ENCODE measurements at regions not wholly inside any gene's neighbourhood (a gene's known extent, or its start where the extent isn't known, plus 50 kb on each side); places are given as distances from the start of the nearest gene placed in this dataset.
"Not testable (repeated sequence)": the region's sequence is repeated elsewhere in the genome, so short reads cannot be mapped to it uniquely, and the experiment has no call there.

DNA sequence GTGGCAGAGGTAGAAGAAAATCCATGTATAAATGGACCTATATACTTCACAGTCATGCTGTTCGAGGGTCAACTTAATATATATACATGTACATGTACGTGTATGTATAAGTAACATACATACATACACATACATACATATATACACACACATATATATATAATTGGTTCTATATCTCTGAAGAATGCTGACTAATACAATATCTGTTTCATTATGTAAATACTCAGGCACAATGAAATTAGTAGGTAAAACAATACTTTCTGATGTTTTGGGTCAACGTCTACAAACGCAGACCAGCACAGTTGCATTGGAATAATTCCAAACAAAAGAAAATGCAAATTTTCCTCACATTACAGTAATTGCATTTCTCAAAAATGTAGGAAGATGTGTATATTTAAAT is 202.7 kb upstream of the DAAM1 start:
- H3K27ac ChIP-seq (ENCODE audit: low read depth, low read length), result no peak overlapping the region
- H3K4me1 ChIP-seq (ENCODE audit: insufficient read depth, low read length), result no peaks in the 10 kb centered on the region
- no peaks in the 10 kb centered on the region for H3K27me3 ChIP-seq (ENCODE audit: insufficient read depth, low read length)
- no peaks in the 10 kb centered on the region for H3K36me3 ChIP-seq (ENCODE audit: insufficient read depth, low read length)
- H3K4me3 ChIP-seq (ENCODE audit: low read length), result no peak overlapping the region
- no CpG with 5 or more reads among the region's 4 CpGs for WGBS
- no peak overlapping the region for H3K9ac ChIP-seq (ENCODE audit: low read depth, low read length)
- no peaks in the 10 kb centered on the region for H3K9me3 ChIP-seq (ENCODE audit: insufficient read depth, low read depth, low read length)

DNA sequence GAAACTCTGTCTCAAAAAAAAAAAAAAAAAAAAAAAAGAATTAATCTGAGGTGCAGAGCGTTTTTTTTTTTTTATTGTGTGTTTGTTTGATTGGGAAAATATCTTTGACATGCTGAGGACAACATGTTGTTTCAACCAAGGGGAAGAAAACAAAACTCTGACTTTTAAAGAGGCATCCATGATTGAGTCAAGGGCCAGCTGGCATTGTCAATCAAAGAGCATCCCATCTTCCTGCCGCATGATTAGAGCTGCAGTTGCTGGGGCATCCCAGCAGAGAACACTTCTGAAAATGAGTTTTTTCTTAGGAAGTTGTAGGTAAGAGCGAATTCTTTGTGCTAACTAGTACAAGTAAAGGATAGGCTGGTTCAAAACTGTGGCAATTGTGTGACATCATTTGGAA is 200.9 kb upstream of the DAAM1 start:
- H3K36me3 ChIP-seq (ENCODE audit: insufficient read depth, low read length), result no peaks in the 10 kb centered on the region
- no peaks in the 10 kb centered on the region for H3K4me1 ChIP-seq (ENCODE audit: insufficient read depth, low read length)
- no peak overlapping the region for H3K9ac ChIP-seq (ENCODE audit: low read depth, low read length)
- no peaks in the 10 kb centered on the region for H3K27me3 ChIP-seq (ENCODE audit: insufficient read depth, low read length)
- no peak overlapping the region for H3K4me3 ChIP-seq (ENCODE audit: low read length)
- no peaks in the 10 kb centered on the region for H3K9me3 ChIP-seq (ENCODE audit: insufficient read depth, low read depth, low read length)
- WGBS, result 93% methylated on average over 3 of the region's 3 CpGs
- H3K27ac ChIP-seq (ENCODE audit: low read depth, low read length), result no peak overlapping the region

DNA sequence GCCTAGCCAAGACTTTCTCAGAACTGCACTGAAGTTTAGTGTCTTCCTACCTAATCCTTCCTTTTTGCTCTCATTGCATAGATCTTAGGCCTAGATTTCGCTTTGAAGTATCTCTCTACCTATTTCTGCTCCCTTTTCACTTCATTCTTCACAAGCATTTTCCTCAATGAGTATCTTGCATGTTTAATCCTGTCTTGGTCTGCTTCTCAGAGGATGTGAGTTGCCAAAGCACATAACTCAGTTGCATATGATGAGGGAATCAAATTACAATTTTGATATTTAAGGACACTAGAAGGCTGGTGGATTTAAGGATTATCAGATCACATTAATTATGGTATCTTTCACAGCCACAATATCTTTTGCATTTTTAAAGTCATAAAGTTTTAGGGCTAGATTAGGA is 195.5 kb upstream of the DAAM1 start:
- Histone ChIP-seq H3K9ac (ENCODE audit: low read depth, low read length) (no peak overlapping the region), H3K4me1 (ENCODE audit: insufficient read depth, low read length) (no peaks in the 10 kb centered on the region), H3K36me3 (ENCODE audit: insufficient read depth, low read length) (no peaks in the 10 kb centered on the region), H3K27ac (ENCODE audit: low read depth, low read length) (no peak overlapping the region), H3K27me3 (ENCODE audit: insufficient read depth, low read length) (no peaks in the 10 kb centered on the region), H3K4me3 (ENCODE audit: low read length) (no peak overlapping the region), H3K9me3 (ENCODE audit: insufficient read depth, low read depth, low read length) (no peaks in the 10 kb centered on the region)
- 97% methylated on average over 1 of the region's 1 CpG for WGBS

DNA sequence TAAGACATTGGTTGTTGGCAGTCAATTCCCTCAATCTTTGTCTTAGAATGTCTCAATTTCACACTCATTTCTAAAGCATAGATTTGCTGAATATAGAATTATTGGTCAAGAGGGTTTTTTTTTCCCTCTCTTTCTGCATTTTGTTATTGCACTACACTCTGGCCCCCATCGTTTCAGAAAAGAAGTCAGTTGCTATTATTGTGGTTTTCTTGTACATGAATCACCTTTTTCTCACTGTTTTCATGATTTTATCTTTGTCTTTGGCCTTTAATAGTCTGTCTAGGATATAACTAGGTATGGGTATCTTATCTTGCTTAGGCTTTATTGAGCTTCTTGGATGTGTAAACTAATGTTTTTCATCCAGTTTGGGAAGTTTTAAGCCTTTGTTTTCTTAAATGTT is 194.3 kb upstream of the DAAM1 start:
- H3K27me3 ChIP-seq (ENCODE audit: insufficient read depth, low read length), result no peaks in the 10 kb centered on the region
- no peaks in the 10 kb centered on the region for H3K9me3 ChIP-seq (ENCODE audit: insufficient read depth, low read depth, low read length)
- no CpG with 5 or more reads among the region's 1 CpG for whole genome bisulfite sequencing

DNA sequence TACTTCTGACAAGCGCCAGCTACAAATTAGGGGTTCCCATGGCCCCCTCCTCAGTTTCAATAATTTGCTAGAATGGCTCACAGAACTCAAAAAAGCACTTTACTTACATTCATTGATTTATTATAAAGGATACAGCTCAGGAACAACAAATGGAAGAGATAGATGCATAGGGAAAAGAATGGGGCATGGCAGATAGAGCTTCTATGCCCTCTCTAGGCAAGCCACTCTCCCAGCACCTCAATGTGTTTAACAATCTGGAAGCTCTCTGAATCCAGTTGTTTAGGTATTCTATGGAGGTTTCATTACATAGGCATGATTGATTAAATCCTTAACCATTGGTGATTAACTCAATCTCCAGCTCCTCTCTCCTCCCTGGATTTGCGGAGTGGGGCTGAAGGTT is 184.5 kb upstream of the DAAM1 start:
- Histone ChIP-seq H3K36me3 (ENCODE audit: insufficient read depth, low read length) (no peaks in the 10 kb centered on the region), H3K4me1 (ENCODE audit: insufficient read depth, low read length) (no peaks in the 10 kb centered on the region), H3K4me3 (ENCODE audit: low read length) (no peak overlapping the region), H3K9ac (ENCODE audit: low read depth, low read length) (no peak overlapping the region), H3K9me3 (ENCODE audit: insufficient read depth, low read depth, low read length) (no peaks in the 10 kb centered on the region), H3K27me3 (ENCODE audit: insufficient read depth, low read length) (no peaks in the 10 kb centered on the region), H3K27ac (ENCODE audit: low read depth, low read length) (no peak overlapping the region)
- WGBS, result 99% methylated on average over 2 of the region's 2 CpGs

More for the DNA sequence above, 194.3 kb upstream of the DAAM1 start:
- Histone ChIP-seq H3K27ac (ENCODE audit: low read depth, low read length) (no peak overlapping the region), H3K4me3 (ENCODE audit: low read length) (no peak overlapping the region), H3K9ac (ENCODE audit: low read depth, low read length) (no peak overlapping the region), H3K36me3 (ENCODE audit: insufficient read depth, low read length) (no peaks in the 10 kb centered on the region), H3K4me1 (ENCODE audit: insufficient read depth, low read length) (no peaks in the 10 kb centered on the region)

GRCh38 chr14:59006179-59006578 is 182.3 kb upstream of the DAAM1 start:
- H3K4me1 ChIP-seq (ENCODE audit: insufficient read depth, low read length); H3K36me3 ChIP-seq (ENCODE audit: insufficient read depth, low read length); H3K27ac ChIP-seq (ENCODE audit: low read depth, low read length); H3K9me3 ChIP-seq (ENCODE audit: insufficient read depth, low read depth, low read length); H3K9ac ChIP-seq (ENCODE audit: low read depth, low read length); H3K27me3 ChIP-seq (ENCODE audit: insufficient read depth, low read length); H3K4me3 ChIP-seq (ENCODE audit: low read length): not testable (repeated sequence)
- 93% methylated on average over 3 of the region's 4 CpGs for WGBS

DNA sequence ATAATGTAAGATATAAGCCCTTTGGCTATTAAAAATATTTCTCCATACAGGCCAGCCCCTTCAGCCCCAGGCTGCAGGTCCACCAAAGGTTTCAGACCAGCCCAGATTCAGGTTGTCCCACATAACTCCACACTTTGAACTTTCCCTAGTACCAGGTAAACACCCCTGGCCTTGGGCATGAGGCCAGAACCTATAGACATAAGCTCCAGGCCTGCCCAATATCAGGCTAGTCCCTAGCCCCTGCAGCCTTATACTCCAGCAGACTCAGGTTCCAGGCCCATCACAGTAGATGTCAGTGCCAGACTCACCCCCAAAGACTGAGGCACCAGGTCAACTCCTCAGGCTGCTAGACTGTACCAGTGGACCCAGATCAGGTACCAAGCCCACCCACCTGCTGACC is 178.5 kb upstream of the DAAM1 start:
- 0 out of 2 replicates have a peak, but pooled peaks cover 2% of the 10 kb centered on the region for H3K9me3 ChIP-seq (ENCODE audit: insufficient read depth, low read depth, low read length)
- H3K27me3 ChIP-seq (ENCODE audit: insufficient read depth, low read length), result no peaks in the 10 kb centered on the region
- H3K36me3 ChIP-seq (ENCODE audit: insufficient read depth, low read length), result no peaks in the 10 kb centered on the region
- no peak overlapping the region for H3K27ac ChIP-seq (ENCODE audit: low read depth, low read length)
- no peaks in the 10 kb centered on the region for H3K4me1 ChIP-seq (ENCODE audit: insufficient read depth, low read length)
- no peak overlapping the region for H3K4me3 ChIP-seq (ENCODE audit: low read length)
- no peak overlapping the region for H3K9ac ChIP-seq (ENCODE audit: low read depth, low read length)

- H3K27ac ChIP-seq (ENCODE audit: low read depth, low read length), result no peak overlapping the region
- H3K27me3 ChIP-seq (ENCODE audit: insufficient read depth, low read length), result no peaks in the 10 kb centered on the region
- 0 out of 2 replicates have a peak, but pooled peaks cover 2% of the 10 kb centered on the region for H3K9me3 ChIP-seq (ENCODE audit: insufficient read depth, low read depth, low read length)
- H3K4me1 ChIP-seq (ENCODE audit: insufficient read depth, low read length), result peaks cover 5% of the 10 kb centered on the region; the same call in 1 of the 2 replicates
- no peak overlapping the region for H3K4me3 ChIP-seq (ENCODE audit: low read length)
- H3K36me3 ChIP-seq (ENCODE audit: insufficient read depth, low read length), result no peaks in the 10 kb centered on the region
- WGBS, result 91% methylated on average over 7 of the region's 7 CpGs
- no peak overlapping the region for H3K9ac ChIP-seq (ENCODE audit: low read depth, low read length)
Measured at GRCh38 chr14:59013672-59014298, 174.7 kb upstream of the DAAM1 start.

DNA sequence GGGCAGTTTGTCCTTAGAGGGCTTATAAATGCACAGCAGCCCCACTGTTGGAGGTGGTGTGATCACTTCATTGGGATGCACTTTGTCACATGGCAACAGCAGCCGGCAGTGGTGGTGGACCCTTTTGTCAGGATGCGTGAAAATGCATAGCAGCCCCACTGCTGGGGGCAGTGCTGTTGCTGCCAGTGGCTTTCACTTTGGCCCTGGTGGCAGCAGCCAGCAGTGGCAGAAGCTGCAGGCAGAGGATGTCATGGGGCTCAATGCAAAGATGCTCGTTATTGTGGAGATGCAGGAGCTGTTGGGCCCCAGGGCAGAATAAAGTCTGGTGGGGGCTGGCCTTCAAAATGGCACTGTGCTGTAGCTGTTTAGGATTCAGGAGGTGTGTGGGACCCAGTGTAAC is 173.0 kb upstream of the DAAM1 start:
- Histone ChIP-seq H3K4me1 (ENCODE audit: insufficient read depth, low read length) (peaks cover 5% of the 10 kb centered on the region; the same call in 1 of the 2 replicates), H3K36me3 (ENCODE audit: insufficient read depth, low read length) (no peaks in the 10 kb centered on the region), H3K27me3 (ENCODE audit: insufficient read depth, low read length) (no peaks in the 10 kb centered on the region), H3K9ac (ENCODE audit: low read depth, low read length) (no peak overlapping the region), H3K9me3 (ENCODE audit: insufficient read depth, low read depth, low read length) (0 out of 2 replicates have a peak, but pooled peaks cover 2% of the 10 kb centered on the region), H3K4me3 (ENCODE audit: low read length) (no peak overlapping the region), H3K27ac (ENCODE audit: low read depth, low read length) (no peak overlapping the region)
- WGBS, result 69% methylated on average over 3 of the region's 3 CpGs

GRCh38 chr14:59017285-59017965 is 171.0 kb upstream of the DAAM1 start:
- H3K27ac ChIP-seq (ENCODE audit: low read depth, low read length), result no peak overlapping the region
- peaks cover 5% of the 10 kb centered on the region; the same call in 1 of the 2 replicates for H3K4me1 ChIP-seq (ENCODE audit: insufficient read depth, low read length)
- 0 out of 2 replicates have a peak, but pooled peaks cover 2% of the 10 kb centered on the region for H3K9me3 ChIP-seq (ENCODE audit: insufficient read depth, low read depth, low read length)
- no peaks in the 10 kb centered on the region for H3K27me3 ChIP-seq (ENCODE audit: insufficient read depth, low read length)
- H3K4me3 ChIP-seq (ENCODE audit: low read length), result no peak overlapping the region
- WGBS, result 97% methylated on average over 5 of the region's 5 CpGs
- no peaks in the 10 kb centered on the region for H3K36me3 ChIP-seq (ENCODE audit: insufficient read depth, low read length)
- H3K9ac ChIP-seq (ENCODE audit: low read depth, low read length), result no peak overlapping the region

DNA sequence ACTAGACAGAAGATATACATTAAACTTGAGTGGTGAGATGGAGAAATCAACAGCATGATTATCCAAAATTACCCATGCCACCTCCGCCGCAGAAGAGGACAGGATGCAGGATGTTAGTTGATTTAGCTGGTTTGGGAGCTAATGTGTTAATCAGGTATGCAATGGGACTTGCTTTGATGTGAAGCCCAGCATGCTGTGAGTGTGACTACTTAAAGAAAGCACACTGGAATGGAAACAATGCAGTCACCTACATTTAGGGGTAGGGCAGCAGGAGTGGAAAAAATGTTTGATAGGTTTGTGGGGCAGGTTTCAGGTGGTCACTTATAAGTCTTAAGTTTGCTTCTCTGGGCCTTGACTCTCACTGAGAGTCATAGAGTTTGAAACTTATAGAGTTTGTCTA is 170.0 kb upstream of the DAAM1 start:
- Histone ChIP-seq H3K9me3 (ENCODE audit: insufficient read depth, low read depth, low read length) (no peaks in the 10 kb centered on the region), H3K4me3 (ENCODE audit: low read length) (no peak overlapping the region), H3K27ac (ENCODE audit: low read depth, low read length) (no peak overlapping the region), H3K27me3 (ENCODE audit: insufficient read depth, low read length) (no peaks in the 10 kb centered on the region), H3K36me3 (ENCODE audit: insufficient read depth, low read length) (no peaks in the 10 kb centered on the region), H3K9ac (ENCODE audit: low read depth, low read length) (no peak overlapping the region), H3K4me1 (ENCODE audit: insufficient read depth, low read length) (peaks cover 5% of the 10 kb centered on the region; the same call in 1 of the 2 replicates)
- WGBS, result 50% methylated on average over 2 of the region's 2 CpGs

All from HUES64 (cell line).